ENCODE measurements at regions not wholly inside any gene's neighbourhood (a gene's known extent, or its start where the extent isn't known, plus 50 kb on each side); places are given as distances from the start of the nearest gene placed in this dataset.

- ChIA-PET CTCF (no interaction called here), POLR2A (no interaction called here)
- TF ChIP-seq L3MBTL2 (conservative IDR thresholded peaks at IDR 0.05) (no peak), SUZ12 (IDR thresholded peaks at IDR 0.05) (no peak), ARNT (IDR thresholded peaks at IDR 0.05) (no peak), BHLHE40 (IDR thresholded peaks at IDR 0.05; ENCODE audit: borderline replicate concordance) (no peak), FOXA1 (IDR thresholded peaks at IDR 0.05) (no peak), SP1 (IDR thresholded peaks at IDR 0.05) (no peak), ELF4 (IDR thresholded peaks at IDR 0.05) (no peak), TARDBP (IDR thresholded peaks at IDR 0.05) (no peak), FOXK2 (IDR thresholded peaks at IDR 0.05) (no peak), ZNF384 (IDR thresholded peaks at IDR 0.05) (no peak), FOXM1 (IDR thresholded peaks at IDR 0.05; ENCODE audit: borderline replicate concordance) (no peak), CTBP1 (IDR thresholded peaks at IDR 0.05; ENCODE audit: borderline replicate concordance) (no peak), PKNOX1 (IDR thresholded peaks at IDR 0.05) (no peak), HDGF (IDR thresholded peaks at IDR 0.05; ENCODE audit: borderline replicate concordance) (no peak), NFRKB (IDR thresholded peaks at IDR 0.05) (no peak), LEF1 (IDR thresholded peaks at IDR 0.05; ENCODE audit: borderline replicate concordance) (no peak)
- DNase-seq (ENCODE audit: extremely low spot score), result no peak
Observed at GRCh38 chr2:217466805-217467204, 536.0 kb downstream of the TNS1 start.

GRCh38 chr2:217466104-217466503, 536.7 kb downstream of the TNS1 start:
- ChIA-PET CTCF (no interaction called here), POLR2A (no interaction called here)
- no peak for DNase-seq (ENCODE audit: extremely low spot score)
- TF ChIP-seq SP1 (IDR thresholded peaks at IDR 0.05), result no peak
- no peak for TF ChIP-seq NFRKB (IDR thresholded peaks at IDR 0.05)
- no peak for TF ChIP-seq FOXA1 (IDR thresholded peaks at IDR 0.05)

- no peak for DNase-seq (ENCODE audit: extremely low spot score)
- CTCF ChIA-PET, result no interaction called here
- no peak for TF ChIP-seq ELF4 (IDR thresholded peaks at IDR 0.05)
- no peak for TF ChIP-seq HDGF (IDR thresholded peaks at IDR 0.05; ENCODE audit: borderline replicate concordance)
- TF ChIP-seq FOXA1 (IDR thresholded peaks at IDR 0.05), result no peak
- TF ChIP-seq L3MBTL2 (conservative IDR thresholded peaks at IDR 0.05), result no peak
- no peak for TF ChIP-seq ZNF384 (IDR thresholded peaks at IDR 0.05)
- no peak for TF ChIP-seq PKNOX1 (IDR thresholded peaks at IDR 0.05)
- TF ChIP-seq TARDBP (IDR thresholded peaks at IDR 0.05), result no peak
- TF ChIP-seq BHLHE40 (IDR thresholded peaks at IDR 0.05; ENCODE audit: borderline replicate concordance), result no peak
- no peak for TF ChIP-seq CTBP1 (IDR thresholded peaks at IDR 0.05; ENCODE audit: borderline replicate concordance)
- TF ChIP-seq FOXM1 (IDR thresholded peaks at IDR 0.05; ENCODE audit: borderline replicate concordance), result no peak
- TF ChIP-seq SP1 (IDR thresholded peaks at IDR 0.05), result no peak
- no peak for TF ChIP-seq NFRKB (IDR thresholded peaks at IDR 0.05)
- no peak for TF ChIP-seq ARNT (IDR thresholded peaks at IDR 0.05)
- POLR2A ChIA-PET, result no interaction called here
Observed at GRCh38 chr2:217465100-217465499, 537.7 kb downstream of the TNS1 start.

- ChIA-PET POLR2A (no interaction called here), CTCF (no interaction called here)
- TF ChIP-seq SUZ12 (IDR thresholded peaks at IDR 0.05) (no peak), SP1 (IDR thresholded peaks at IDR 0.05) (no peak), TARDBP (IDR thresholded peaks at IDR 0.05) (no peak), L3MBTL2 (conservative IDR thresholded peaks at IDR 0.05) (no peak), LEF1 (IDR thresholded peaks at IDR 0.05; ENCODE audit: borderline replicate concordance) (no peak), ELF4 (IDR thresholded peaks at IDR 0.05) (no peak), BHLHE40 (IDR thresholded peaks at IDR 0.05; ENCODE audit: borderline replicate concordance) (no peak), ARNT (IDR thresholded peaks at IDR 0.05) (no peak)
- DNase-seq (ENCODE audit: extremely low spot score), result no peak
Observed at GRCh38 chr2:217463402-217464075, 539.3 kb downstream of the TNS1 start.

- no peak for DNase-seq (ENCODE audit: extremely low spot score)
- ChIA-PET CTCF (no interaction called here), POLR2A (no interaction called here)
- TF ChIP-seq CTBP1 (IDR thresholded peaks at IDR 0.05; ENCODE audit: borderline replicate concordance), result no peak
- no peak for TF ChIP-seq FOXK2 (IDR thresholded peaks at IDR 0.05)
- TF ChIP-seq FOXM1 (IDR thresholded peaks at IDR 0.05; ENCODE audit: borderline replicate concordance), result no peak
- no peak for TF ChIP-seq FOXA1 (IDR thresholded peaks at IDR 0.05)
- no peak for TF ChIP-seq ZNF384 (IDR thresholded peaks at IDR 0.05)
- no peak for TF ChIP-seq BHLHE40 (IDR thresholded peaks at IDR 0.05; ENCODE audit: borderline replicate concordance)
- no peak for TF ChIP-seq TARDBP (IDR thresholded peaks at IDR 0.05)
- TF ChIP-seq L3MBTL2 (conservative IDR thresholded peaks at IDR 0.05), result no peak
Observed at GRCh38 chr2:217462121-217462520, 540.7 kb downstream of the TNS1 start.

- CTCF ChIA-PET, result no interaction called here
- TF ChIP-seq PKNOX1 (IDR thresholded peaks at IDR 0.05) (no peak), LEF1 (IDR thresholded peaks at IDR 0.05; ENCODE audit: borderline replicate concordance) (no peak), FOXM1 (IDR thresholded peaks at IDR 0.05; ENCODE audit: borderline replicate concordance) (no peak), NFRKB (IDR thresholded peaks at IDR 0.05) (no peak)
- POLR2A ChIA-PET, result no interaction called here
- no peak for DNase-seq (ENCODE audit: extremely low spot score)
Observed at GRCh38 chr2:217461674-217462073, 541.1 kb downstream of the TNS1 start.

All from HEK293T (cell line).